ENCODE measurements at regions not wholly inside any gene's neighbourhood (a gene's known extent, or its start where the extent isn't known, plus 50 kb on each side); places are given as distances from the start of the nearest gene placed in this dataset.

DNA sequence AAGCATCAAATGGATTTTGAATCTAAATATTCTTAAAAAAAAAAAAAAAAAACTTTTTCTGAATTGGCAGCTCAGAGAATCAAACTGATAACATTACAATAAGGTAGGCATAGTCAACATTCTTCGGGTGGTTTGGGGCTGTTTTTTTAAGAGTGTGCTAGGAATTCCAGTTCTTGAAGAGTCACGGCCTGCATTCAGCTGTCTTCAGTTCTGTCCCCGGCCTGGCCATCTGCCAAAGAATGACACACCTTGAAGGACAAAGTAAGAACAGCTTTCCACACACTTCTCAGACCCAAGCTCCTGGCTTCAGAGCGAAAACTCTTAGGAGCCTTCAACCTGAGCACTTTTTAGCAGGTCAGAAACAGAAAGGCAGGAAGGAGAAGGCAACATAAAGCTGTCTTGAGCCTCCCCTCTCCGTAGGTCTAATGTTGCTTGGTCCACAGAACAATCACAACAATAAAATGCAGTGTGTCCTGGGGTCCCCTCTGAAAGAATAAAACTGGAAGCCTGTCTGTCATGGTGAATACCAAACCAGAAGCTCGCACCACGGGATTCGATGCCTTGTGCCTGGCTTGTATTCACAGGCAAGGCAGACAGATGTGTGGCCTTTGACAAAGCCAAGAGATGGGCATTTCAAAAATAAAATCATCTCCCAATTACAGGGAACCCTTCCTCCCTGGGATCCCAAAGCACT, 524.4 kb upstream of the ZFHX3 start:
- DNase-seq (ENCODE audit: low read depth), result no peak

GRCh38 chr16:73569266-73569980, 521.5 kb upstream of the ZFHX3 start:
- no peak for DNase-seq (ENCODE audit: low read depth)

DNA sequence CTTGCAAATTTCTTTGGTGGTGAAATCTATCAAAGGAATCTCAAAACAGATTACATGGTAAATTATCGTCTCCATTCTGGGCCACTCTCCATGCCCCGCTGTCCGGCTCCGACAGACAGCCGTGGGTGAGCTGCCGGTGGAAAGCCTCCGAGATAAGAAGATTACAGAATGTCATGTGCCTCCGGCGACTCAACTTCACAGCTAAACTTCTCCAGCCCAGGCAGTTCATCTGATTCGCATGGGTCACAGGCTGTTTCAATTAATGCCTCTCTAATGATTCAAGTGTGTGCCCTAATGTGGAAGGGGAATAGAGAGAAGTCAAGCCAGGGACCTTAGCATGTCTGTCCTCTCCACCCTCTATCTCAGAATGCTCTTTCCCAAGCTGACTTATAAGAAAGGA, 520.8 kb upstream of the ZFHX3 start:
- no peak for DNase-seq (ENCODE audit: low read depth)

DNA sequence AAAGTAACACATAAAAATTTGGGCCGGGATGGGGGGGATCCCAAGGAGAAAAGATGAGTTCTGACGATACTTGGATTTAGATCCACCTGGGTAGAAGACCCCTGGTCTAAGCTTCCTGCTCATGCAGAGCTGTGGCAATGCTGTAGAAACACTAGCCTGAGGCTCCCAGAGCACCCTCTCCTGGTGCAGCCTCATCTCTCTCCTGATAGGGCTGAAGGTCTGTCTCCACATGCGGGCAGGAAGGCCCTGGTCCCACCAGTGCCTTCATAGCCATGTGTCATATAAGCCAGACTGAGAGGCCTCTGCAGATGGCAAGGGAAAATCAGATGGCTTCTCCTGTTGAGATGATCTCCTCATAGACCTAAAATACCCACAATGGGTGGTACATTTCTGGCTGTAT, 518.0 kb upstream of the ZFHX3 start:
- DNase-seq (ENCODE audit: low read depth), result no peak

DNA sequence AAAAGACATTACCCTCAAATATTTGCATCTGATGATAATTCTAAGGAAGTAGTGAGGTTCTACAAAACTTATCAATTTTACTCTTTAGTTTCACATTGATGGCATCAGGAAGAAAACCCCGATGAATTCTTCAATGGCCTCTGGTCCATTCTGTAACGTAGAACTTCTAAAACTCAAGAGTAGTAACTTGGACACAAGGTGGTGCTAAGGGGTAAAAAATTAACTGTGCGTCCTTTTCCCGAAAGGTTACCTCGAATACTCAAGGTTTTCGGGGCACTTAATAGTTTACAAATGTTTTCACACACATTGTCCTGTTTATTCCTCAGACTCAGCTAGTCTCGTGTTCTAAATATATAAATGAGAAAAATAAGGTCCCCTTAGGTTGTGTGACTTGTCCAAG, 517.3 kb upstream of the ZFHX3 start:
- DNase-seq (ENCODE audit: low read depth), result no peak

GRCh38 chr16:73563709-73564108, 515.8 kb upstream of the ZFHX3 start:
- no peak for DNase-seq (ENCODE audit: low read depth)

DNA sequence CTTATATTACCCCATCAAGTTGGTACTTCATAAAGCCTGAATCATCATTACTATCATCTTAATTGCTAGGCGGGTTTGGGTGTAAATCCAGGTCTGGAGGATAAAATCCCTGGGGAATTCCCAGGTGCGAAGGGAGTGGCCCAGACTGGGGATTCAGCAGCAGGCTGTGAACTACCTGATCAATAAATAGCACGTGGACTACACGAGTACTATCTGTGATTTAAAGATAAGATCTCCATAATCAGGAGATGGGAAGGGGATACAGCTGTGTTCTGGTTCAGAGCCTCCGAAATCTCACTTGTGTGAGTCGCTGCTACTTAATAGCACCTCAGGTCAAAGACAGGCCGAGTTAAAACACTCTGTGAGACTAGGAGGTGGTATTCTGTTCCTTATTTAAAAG, 512.6 kb upstream of the ZFHX3 start:
- no peak for DNase-seq (ENCODE audit: low read depth)

GRCh38 chr16:73558219-73558618, 510.3 kb upstream of the ZFHX3 start:
- DNase-seq (ENCODE audit: low read depth), result no peak

DNA sequence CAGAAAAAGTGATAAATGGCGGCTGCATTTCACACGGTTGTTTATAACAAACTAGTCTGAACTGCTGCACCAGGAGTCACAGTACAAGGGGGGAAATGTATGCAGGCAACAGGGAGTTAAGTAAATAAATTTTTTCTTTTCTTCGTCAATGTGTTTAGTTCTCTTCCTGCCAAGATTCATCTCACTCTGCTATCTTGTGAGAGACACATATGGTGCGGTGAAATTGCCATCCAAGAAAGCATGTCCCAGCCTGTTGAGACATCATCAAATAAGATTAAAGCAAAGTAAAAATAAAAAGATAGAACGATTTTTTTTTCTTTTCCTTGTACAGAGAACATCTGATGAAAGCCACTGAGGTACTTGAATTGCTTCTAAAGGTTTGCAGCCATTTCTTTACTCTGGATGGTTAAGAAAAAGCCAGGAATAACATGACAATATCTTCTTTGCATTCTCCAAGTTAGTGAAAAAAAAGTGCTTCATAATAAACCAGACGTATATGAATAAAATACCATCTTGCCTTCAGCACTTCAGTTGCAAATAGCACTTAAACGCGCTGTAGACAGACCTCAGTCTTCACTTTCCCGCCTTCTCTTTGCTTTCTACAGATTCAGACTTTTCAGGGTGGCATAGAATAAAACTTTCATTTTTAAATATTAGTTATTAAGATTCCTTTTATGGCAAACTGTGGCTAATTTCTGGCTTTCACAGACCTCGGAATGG, 506.2 kb upstream of the ZFHX3 start:
- DNase-seq (ENCODE audit: low read depth), result no peak

GRCh38 chr16:73549984-73550631, 502.2 kb upstream of the ZFHX3 start:
- DNase-seq (ENCODE audit: low read depth), result no peak

DNA sequence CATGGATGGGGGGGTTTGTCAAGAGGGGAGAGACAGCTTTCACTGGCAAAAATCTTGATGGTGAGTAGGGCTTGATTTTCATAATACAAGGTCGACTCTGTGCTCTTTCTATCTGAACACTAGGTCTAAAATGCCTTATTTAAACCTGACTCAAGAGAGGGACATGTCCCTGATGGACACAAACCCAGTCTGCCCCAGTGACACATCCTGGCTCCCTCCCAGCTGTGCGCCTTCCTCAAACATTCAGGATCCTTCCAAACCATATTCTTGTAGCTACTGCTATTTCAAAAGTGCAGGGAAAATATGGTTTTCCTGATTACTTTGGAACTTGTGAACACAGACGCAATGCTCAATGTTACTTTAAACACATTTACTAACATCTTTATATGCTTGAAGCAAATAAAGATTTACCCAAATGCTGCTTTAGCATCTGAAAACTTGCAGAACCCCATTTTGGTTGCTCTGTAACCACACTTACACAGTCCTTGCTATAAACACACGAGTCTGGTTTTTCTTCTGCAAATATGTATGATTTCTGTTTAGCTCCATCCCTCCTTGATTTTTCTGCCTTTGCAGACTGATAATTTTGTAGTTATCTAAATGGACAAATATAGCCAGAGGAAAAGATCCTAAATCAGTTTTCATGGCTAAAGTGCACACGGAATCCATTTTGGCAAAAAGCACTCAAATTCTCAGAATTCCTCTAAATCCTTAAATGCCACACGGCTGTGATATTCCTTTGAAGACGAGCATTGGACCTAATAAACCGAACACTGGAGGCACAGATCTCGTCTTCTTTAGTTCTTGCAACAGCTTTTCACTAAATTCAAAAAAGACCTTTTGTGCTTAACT, 499.9 kb upstream of the ZFHX3 start:
- no peak for DNase-seq (ENCODE audit: low read depth)

- DNase-seq (ENCODE audit: low read depth), result no peak
Observed at GRCh38 chr16:73546341-73546845, 498.5 kb upstream of the ZFHX3 start.

- DNase-seq (ENCODE audit: low read depth), result no peak
Observed at GRCh38 chr16:73545755-73546154, 497.8 kb upstream of the ZFHX3 start.

DNA sequence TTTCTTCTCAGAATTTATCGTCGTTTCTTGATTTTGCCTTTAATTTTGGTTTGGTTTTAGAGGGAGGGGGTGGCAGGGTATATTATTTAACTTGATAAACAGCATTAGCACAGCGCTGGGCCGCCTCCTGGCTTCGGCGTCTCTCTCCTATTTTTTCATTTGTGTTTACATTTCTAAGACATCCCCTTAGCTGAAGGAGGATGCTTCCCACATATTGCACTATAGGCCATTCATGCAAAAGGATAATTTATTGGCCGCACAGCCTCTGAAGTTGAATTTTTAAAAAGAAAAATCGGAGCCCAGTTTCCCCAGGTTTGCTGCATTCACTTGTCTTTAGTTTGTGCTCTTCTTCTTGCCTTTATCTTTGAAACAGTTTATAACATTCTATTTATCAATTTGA, 497.4 kb upstream of the ZFHX3 start:
- no peak for DNase-seq (ENCODE audit: low read depth)

- no peak for DNase-seq (ENCODE audit: low read depth)
Observed at GRCh38 chr16:73544826-73545225, 496.9 kb upstream of the ZFHX3 start.

DNA sequence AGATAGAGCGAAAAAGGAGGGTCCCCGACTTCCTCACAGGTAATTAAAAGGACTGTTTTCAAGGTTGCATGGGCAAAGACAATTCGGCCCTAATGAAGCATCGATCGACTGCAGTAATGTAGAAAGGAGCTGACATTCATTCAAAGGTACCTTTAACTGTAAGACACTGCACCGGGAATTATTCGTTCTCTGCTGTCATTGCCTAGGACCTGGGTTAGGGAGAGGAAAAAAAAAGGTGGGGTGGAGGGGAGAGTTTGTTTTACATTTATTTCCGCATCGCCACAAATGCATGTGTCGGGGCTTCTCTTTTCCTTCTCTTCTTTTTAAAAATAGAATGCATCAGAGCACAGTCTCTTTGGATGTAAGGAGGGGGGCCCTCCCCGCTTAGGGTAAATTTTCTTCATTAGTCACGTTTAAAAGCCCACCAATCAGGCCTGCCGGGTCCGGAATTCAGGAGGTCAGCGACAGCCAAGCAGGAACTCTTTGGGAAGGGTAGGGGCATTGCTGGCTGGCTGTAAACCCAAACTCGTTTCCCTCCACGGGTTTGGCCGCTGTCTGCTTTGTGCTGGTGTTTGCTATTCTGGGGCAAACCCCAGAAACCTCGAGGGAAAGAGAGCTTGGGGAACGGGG, 496.2 kb upstream of the ZFHX3 start:
- no peak for DNase-seq (ENCODE audit: low read depth)

DNA sequence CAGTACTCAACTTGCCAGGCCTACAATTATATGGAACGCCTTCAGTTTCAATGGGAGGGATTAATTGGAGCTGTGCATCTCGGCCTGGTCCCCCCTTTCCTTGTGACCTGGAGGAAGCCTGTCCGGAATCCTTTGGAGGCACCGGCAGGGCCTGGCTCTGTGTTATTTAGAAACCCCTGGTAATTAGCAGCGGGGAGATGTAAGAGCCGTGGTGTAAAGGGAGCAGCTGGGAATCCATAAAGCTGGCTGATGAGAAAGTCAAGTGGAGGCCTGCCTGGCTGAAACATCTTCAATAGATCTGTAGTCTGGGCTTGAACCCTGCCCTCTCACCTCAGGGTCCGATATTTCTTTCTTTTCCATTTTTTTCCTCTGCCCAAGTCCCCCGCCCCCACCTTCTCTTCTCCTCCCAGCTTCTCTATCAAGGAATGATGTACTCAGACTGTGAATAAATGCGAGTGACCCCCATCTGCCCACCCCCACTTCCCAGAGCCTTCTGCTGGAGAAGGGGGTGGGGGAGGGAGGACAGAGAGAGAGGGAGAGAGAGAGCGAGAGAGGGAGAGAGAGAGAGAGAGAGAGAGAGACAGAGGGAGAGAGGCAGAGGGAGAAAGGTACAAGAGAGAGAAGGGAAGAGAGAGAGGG, 495.5 kb upstream of the ZFHX3 start:
- DNase-seq (ENCODE audit: low read depth), result no peak

DNA sequence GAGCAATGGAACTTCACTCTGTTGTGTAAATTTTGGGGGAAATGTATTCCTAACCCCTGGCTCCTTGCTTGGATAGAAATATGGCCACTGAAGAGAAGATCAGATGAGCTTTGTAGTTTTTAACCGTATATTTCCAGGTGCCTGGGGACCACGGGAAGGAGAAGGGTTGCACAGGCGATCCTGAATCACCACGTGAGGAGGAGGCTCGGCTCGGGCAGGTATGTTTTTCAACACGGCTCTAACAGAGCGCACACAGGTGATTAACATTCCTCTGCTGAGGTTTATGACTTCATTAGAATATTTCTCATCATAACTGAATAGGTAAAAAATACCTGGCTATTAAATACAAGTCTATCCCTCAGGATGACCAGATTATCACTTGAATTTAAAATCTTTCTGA, 495.0 kb upstream of the ZFHX3 start:
- DNase-seq (ENCODE audit: low read depth), result no peak

DNA sequence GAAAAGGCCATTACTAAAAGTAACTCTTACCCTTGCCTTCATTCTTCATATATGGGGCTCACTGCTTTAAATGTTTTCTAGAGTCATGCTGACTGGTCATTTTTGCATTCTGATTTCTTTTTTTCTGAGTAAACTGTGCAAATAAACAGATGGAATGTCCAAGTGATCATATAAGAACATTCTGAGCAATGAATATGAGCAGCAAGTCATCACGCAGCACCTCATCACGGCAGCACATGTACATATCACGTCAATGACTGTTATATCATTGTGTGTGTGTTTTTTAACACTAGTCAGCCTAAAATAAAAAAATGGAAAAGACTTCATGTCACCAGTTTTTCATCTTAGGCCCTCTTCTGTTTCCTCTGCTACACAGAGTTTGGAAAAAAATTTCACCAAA, 490.0 kb upstream of the ZFHX3 start:
- no peak for DNase-seq (ENCODE audit: low read depth)

DNA sequence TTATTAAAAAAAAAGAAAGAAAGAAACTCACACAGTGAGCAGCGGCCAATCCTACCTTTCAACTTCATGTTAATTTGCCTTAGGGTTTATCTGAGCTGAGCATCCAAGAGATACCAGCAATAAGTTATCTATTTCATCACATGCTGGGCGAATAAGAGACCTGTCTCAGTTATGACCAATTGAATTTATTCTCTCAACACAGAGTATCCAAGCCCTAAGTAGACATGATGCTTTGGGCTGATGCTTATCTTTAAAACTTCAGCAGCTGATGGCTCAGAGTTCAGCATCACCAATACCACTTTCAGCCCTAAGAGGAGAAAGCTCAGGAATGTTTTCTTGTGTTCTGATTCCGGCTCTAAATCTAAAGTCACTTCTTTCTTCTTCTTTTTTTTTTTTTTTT, 489.0 kb upstream of the ZFHX3 start:
- DNase-seq (ENCODE audit: low read depth), result no peak

GRCh38 chr16:73531021-73531420, 483.1 kb upstream of the ZFHX3 start:
- DNase-seq (ENCODE audit: low read depth), result no peak
